Stimulated activated effector memory CD8-positive, alpha-beta T cell treated with anti-CD3 and anti-CD28 coated beads, Interleukin-12 subunit alpha, Interleukin-12 subunit beta, amount 100 ng/mL, for 72 hours (primary cell): ENCODE measurements at regions not wholly inside any gene's neighbourhood (a gene's known extent, or its start where the extent isn't known, plus 50 kb on each side); places are given as distances from the start of the nearest gene placed in this dataset.
A peak's percentile ranks its signal among the peaks of the same experiment; 100 is the strongest.

Experiments
- ATAC-seq: fragments of 150-1000 bp; cut with Tn5 transposase; 2 replicates; pipeline ENCODE4 v1.10.0; 2021
- DNase-seq, 2 donors: peaks; one replicate each; pipeline ENCODE4 v3.0.0; 2021 to 2022; ENCODE audit warnings: low spot score in 2 of 2
- H3K27ac Mint-ChIP-seq: one replicate; pipeline ENCODE4 v1.8.0; 2022; ENCODE audit warnings: mild to moderate bottlenecking, mixed read lengths
- H3K36me3 Mint-ChIP-seq: one replicate; pipeline ENCODE4 v1.8.0; 2022; ENCODE audit warnings: mild to moderate bottlenecking, mixed read lengths
- H3K4me1 Mint-ChIP-seq: one replicate; pipeline ENCODE4 v1.8.0; 2022; ENCODE audit warnings: mixed read lengths
- H3K4me3 Mint-ChIP-seq: one replicate; pipeline ENCODE4 v1.8.0; 2022; ENCODE audit warnings: mild to moderate bottlenecking, mixed read lengths
- H3K9me3 Mint-ChIP-seq: one replicate; pipeline ENCODE4 v1.8.0; 2022; ENCODE audit warnings: mixed read lengths

- Mint-ChIP-seq H3K36me3 (no peaks in the 10 kb centered on the region), H3K27ac (no peak overlapping the region)
Measured at GRCh38 chr10:120313715-120314114, 143.3 kb upstream of the PLPP4 start.

GRCh38 chr10:120314442-120314841 lies 142.6 kb upstream of the PLPP4 start:
- Mint-ChIP-seq H3K9me3 (no peaks in the 10 kb centered on the region), H3K27ac (no peak overlapping the region), H3K36me3 (no peaks in the 10 kb centered on the region), H3K4me3 (no peak overlapping the region), H3K4me1 (no peaks in the 10 kb centered on the region)
- DNase-seq (no peak), ATAC-seq (no peak)

More at GRCh38 chr10:120313715-120314114, 143.3 kb upstream of the PLPP4 start:
- Mint-ChIP-seq H3K4me3 (no peak overlapping the region), H3K9me3 (no peaks in the 10 kb centered on the region), H3K4me1 (no peaks in the 10 kb centered on the region)
- DNase-seq (no peak), ATAC-seq (no peak)

- H3K4me1 Mint-ChIP-seq = no peaks in the 10 kb centered on the region
- no peak for ATAC-seq
- no peaks in the 10 kb centered on the region for H3K9me3 Mint-ChIP-seq
- H3K36me3 Mint-ChIP-seq = no peaks in the 10 kb centered on the region
- DNase-seq = no peak
- H3K4me3 Mint-ChIP-seq = no peak overlapping the region
- H3K27ac Mint-ChIP-seq = no peak overlapping the region
Measured at GRCh38 chr10:120318862-120319261, 138.2 kb upstream of the PLPP4 start.

GRCh38 chr10:120327675-120328074 lies 129.4 kb upstream of the PLPP4 start:
- DNase-seq (no peak), ATAC-seq (no peak)
- no peak overlapping the region for H3K4me3 Mint-ChIP-seq
- H3K9me3 Mint-ChIP-seq = no peaks in the 10 kb centered on the region
- H3K27ac Mint-ChIP-seq = no peak overlapping the region
- no peaks in the 10 kb centered on the region for H3K36me3 Mint-ChIP-seq
- H3K4me1 Mint-ChIP-seq = no peaks in the 10 kb centered on the region

GRCh38 chr10:120328647-120329046 lies 128.4 kb upstream of the PLPP4 start:
- DNase-seq (no peak), ATAC-seq (no peak)
- H3K9me3 Mint-ChIP-seq = no peaks in the 10 kb centered on the region
- H3K4me1 Mint-ChIP-seq = no peaks in the 10 kb centered on the region
- H3K27ac Mint-ChIP-seq = no peak overlapping the region
- H3K4me3 Mint-ChIP-seq = no peak overlapping the region
- no peaks in the 10 kb centered on the region for H3K36me3 Mint-ChIP-seq

GRCh38 chr10:120335553-120335952 lies 121.5 kb upstream of the PLPP4 start:
- no peak for DNase-seq
- Mint-ChIP-seq H3K27ac (no peak overlapping the region), H3K4me1 (no peaks in the 10 kb centered on the region), H3K36me3 (no peaks in the 10 kb centered on the region), H3K9me3 (no peaks in the 10 kb centered on the region), H3K4me3 (no peak overlapping the region)
- ATAC-seq = no peak

GRCh38 chr10:120336306-120336910 lies 120.6 kb upstream of the PLPP4 start:
- ATAC-seq = no peak

GRCh38 chr10:120336911-120337540 lies 120.0 kb upstream of the PLPP4 start:
- Mint-ChIP-seq H3K9me3 (no peaks in the 10 kb centered on the region), H3K27ac (no peak overlapping the region), H3K4me1 (no peaks in the 10 kb centered on the region), H3K36me3 (no peaks in the 10 kb centered on the region), H3K4me3 (no peak overlapping the region)
- ATAC-seq (no peak), DNase-seq (peak; percentile 14 to 66)

More at GRCh38 chr10:120336306-120336910, 120.6 kb upstream of the PLPP4 start:
- DNase-seq = no peak
- Mint-ChIP-seq H3K9me3 (no peaks in the 10 kb centered on the region), H3K4me3 (no peak overlapping the region), H3K27ac (no peak overlapping the region), H3K4me1 (no peaks in the 10 kb centered on the region), H3K36me3 (no peaks in the 10 kb centered on the region)

- H3K27ac Mint-ChIP-seq = no peak overlapping the region
- no peaks in the 10 kb centered on the region for H3K9me3 Mint-ChIP-seq
- DNase-seq = no peak
Measured at GRCh38 chr10:120342115-120342714, 114.8 kb upstream of the PLPP4 start.

GRCh38 chr10:120345186-120345585 lies 111.8 kb upstream of the PLPP4 start:
- no peak for ATAC-seq
- no peak overlapping the region for H3K4me3 Mint-ChIP-seq

More at GRCh38 chr10:120342115-120342714, 114.8 kb upstream of the PLPP4 start:
- Mint-ChIP-seq H3K36me3 (no peaks in the 10 kb centered on the region), H3K4me1 (no peaks in the 10 kb centered on the region), H3K4me3 (no peak overlapping the region)
- ATAC-seq = no peak

GRCh38 chr10:120347644-120348043 lies 109.4 kb upstream of the PLPP4 start:
- DNase-seq = no peak
- no peak for ATAC-seq
- H3K27ac Mint-ChIP-seq = no peak overlapping the region
- no peaks in the 10 kb centered on the region for H3K9me3 Mint-ChIP-seq
- no peak overlapping the region for H3K4me3 Mint-ChIP-seq
- no peaks in the 10 kb centered on the region for H3K4me1 Mint-ChIP-seq
- H3K36me3 Mint-ChIP-seq = no peaks in the 10 kb centered on the region

More at GRCh38 chr10:120345186-120345585, 111.8 kb upstream of the PLPP4 start:
- no peak overlapping the region for H3K27ac Mint-ChIP-seq
- no peak for DNase-seq
- H3K4me1 Mint-ChIP-seq = no peaks in the 10 kb centered on the region
- no peaks in the 10 kb centered on the region for H3K36me3 Mint-ChIP-seq
- no peaks in the 10 kb centered on the region for H3K9me3 Mint-ChIP-seq

- Mint-ChIP-seq H3K4me1 (no peaks in the 10 kb centered on the region), H3K27ac (no peak overlapping the region), H3K9me3 (no peaks in the 10 kb centered on the region), H3K4me3 (no peak overlapping the region), H3K36me3 (no peaks in the 10 kb centered on the region)
- ATAC-seq = no peak
- no peak for DNase-seq
Measured at GRCh38 chr10:120349069-120349468, 108.0 kb upstream of the PLPP4 start.

- Mint-ChIP-seq H3K27ac (no peak overlapping the region), H3K4me3 (no peak overlapping the region), H3K4me1 (no peaks in the 10 kb centered on the region), H3K36me3 (no peaks in the 10 kb centered on the region), H3K9me3 (no peaks in the 10 kb centered on the region)
- no peak for ATAC-seq
- no peak for DNase-seq
Measured at GRCh38 chr10:120355425-120355824, 101.6 kb upstream of the PLPP4 start.

GRCh38 chr10:120360571-120360970 lies 96.5 kb upstream of the PLPP4 start:
- ATAC-seq (no peak), DNase-seq (no peak)
- no peaks in the 10 kb centered on the region for H3K36me3 Mint-ChIP-seq
- H3K9me3 Mint-ChIP-seq = peaks cover 6% of the 10 kb centered on the region
- H3K27ac Mint-ChIP-seq = no peak overlapping the region
- no peaks in the 10 kb centered on the region for H3K4me1 Mint-ChIP-seq
- H3K4me3 Mint-ChIP-seq = no peak overlapping the region

GRCh38 chr10:120365872-120366271 lies 91.2 kb upstream of the PLPP4 start:
- no peaks in the 10 kb centered on the region for H3K36me3 Mint-ChIP-seq
- no peak overlapping the region for H3K27ac Mint-ChIP-seq
- H3K9me3 Mint-ChIP-seq = peaks cover 6% of the 10 kb centered on the region
- no peak overlapping the region for H3K4me3 Mint-ChIP-seq
- no peak for ATAC-seq
- peak in 1 of 2 donors; percentile 4 for DNase-seq
- H3K4me1 Mint-ChIP-seq = no peaks in the 10 kb centered on the region

- no peak for DNase-seq
- peaks cover 6% of the 10 kb centered on the region for H3K9me3 Mint-ChIP-seq
- no peaks in the 10 kb centered on the region for H3K36me3 Mint-ChIP-seq
- H3K27ac Mint-ChIP-seq = no peak overlapping the region
- H3K4me1 Mint-ChIP-seq = no peaks in the 10 kb centered on the region
- ATAC-seq = no peak
- H3K4me3 Mint-ChIP-seq = no peak overlapping the region
Measured at GRCh38 chr10:120367341-120367740, 89.7 kb upstream of the PLPP4 start.
